Fibroblast of skin of right biceps (primary cell): ENCODE measurements at regions not wholly inside any gene's neighbourhood (a gene's known extent, or its start where the extent isn't known, plus 50 kb on each side); places are given as distances from the start of the nearest gene placed in this dataset.
"Not testable (repeated sequence)": the region's sequence is repeated elsewhere in the genome, so short reads cannot be mapped to it uniquely, and the experiment has no call there.

Source experiments
- DNase-seq: peaks from one replicate; pipeline ENCODE4 v3.0.0-alpha.2; 2013

GRCh38 chr21:35590284-35590683 is 470.0 kb downstream of the SETD4 start:
- not testable (repeated sequence) for DNase-seq

DNA sequence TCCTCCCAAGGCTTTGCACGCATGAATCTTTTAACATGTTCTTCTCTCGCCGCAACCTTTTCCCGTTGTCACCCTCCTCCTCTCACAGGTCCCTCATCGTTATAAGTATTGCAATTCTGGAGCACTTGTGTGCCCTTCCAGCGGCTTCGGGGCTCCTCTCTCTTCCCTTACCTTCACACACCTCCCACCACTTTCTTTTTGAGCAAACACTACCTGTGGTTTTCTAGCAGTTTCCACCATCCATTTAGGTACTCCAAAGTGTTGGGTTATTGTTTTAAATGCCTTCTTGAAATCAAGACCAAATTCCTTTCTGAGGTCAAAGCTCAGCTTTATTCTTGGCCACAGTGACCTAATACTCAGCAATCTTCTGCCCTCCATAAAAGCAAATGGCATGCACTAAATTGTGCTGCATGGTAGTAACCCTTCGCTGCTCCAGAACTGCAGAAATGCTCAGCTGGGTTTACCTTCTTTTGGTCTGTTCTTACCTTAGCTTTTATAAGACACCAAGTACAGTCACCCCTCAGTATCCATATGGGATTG is 472.4 kb downstream of the SETD4 start:
- DNase-seq: no peak

- no peak for DNase-seq
Measured at GRCh38 chr21:35586305-35586704, 474.0 kb downstream of the SETD4 start.

DNA sequence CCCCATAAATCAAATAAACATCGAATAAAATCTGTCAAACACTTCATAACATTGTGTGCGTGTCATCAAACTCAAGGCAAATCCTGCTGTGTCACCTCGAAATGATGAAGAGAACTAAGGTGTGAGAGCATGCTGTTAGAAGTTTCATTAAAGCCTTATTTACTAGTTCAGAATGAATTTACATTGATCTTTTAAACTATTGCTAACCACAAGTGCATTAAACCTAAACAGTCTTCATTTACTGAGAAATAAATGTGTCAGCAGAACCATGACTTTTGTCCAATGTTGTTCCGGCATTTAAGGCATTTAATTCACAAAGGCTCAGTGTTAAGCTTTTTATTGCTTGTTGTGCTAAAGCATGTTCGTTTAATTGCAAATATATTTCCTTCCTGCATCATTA is 474.4 kb downstream of the SETD4 start:
- DNase-seq: no peak

- DNase-seq: no peak
Measured at GRCh38 chr21:35585155-35585554, 475.2 kb downstream of the SETD4 start.

- DNase-seq: no peak
Measured at GRCh38 chr21:35583566-35584216, 476.6 kb downstream of the SETD4 start.

DNA sequence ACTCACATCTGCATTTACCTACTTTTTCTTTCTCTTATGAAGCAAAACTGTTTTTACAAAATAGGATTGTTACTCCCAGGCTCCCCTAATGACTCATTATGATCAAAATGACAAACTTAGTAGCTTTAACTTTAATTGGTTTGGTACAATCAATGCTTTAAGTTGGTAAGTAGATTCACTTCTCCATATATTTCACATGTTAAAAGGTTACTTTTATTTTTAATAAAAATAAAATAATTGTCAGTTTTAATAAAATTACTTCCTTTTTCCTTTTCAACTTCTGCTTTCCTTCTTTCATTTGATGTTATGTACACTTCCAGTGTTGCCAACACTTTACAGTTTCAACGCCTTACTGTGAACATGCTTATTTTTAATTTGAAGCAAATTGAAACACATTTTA is 477.6 kb downstream of the SETD4 start:
- DNase-seq: no peak

DNA sequence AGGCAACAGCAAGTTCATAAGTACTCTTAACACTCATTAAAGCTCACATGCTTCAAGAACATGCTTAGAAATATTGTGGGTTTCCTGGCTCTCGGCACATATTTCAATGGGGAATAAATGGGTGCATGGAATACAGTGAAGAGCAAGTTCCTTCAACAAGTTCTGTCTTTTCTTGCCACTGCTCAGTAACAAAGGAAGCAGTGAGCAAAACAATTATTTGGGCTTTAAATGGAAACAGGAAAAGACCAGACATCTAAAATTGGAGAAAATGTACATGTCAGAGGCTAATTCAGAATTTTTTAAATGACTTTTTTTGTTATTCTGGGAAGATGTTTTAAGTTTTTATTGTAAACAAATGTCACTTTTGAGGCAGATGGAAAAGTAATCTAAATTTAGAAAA is 478.7 kb downstream of the SETD4 start:
- no peak for DNase-seq

DNA sequence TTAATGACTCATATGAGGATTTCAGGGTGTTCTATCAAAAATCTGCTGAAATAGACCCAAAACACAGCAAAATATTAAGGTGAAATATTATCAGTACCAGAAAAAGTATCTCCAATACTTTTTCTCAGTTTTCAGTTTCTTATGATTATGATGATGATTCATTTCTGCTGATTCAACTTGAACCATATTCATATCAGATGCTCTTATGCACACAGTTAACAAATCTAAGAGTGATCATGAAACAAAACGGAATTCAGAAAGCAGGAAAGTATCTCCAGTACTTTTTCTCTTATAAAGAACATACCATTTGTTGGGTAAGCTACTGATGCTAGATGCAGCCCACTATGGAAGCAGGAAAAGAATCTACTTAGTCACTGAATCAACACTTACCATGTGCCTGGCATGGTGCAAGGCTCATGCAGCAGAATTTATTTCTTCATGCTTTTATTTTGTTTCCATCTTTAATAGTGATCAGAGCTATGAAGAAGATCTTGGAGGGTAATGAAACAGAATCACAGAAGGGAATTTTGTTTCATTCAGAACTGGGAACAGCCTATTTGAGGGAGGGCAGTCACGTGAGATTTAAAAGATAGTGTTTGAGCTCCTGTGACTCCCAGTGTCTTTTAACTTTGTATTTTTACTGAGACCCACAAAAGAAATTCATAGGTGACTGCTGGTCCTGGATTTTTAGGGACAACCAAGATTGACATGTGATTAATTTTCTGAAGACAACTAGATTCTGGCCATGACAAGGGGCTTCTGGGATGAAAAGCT is 480.6 kb downstream of the SETD4 start:
- DNase-seq: peak; percentile 46

GRCh38 chr21:35578831-35579471 is 481.4 kb downstream of the SETD4 start:
- peak; percentile 51 for DNase-seq

DNA sequence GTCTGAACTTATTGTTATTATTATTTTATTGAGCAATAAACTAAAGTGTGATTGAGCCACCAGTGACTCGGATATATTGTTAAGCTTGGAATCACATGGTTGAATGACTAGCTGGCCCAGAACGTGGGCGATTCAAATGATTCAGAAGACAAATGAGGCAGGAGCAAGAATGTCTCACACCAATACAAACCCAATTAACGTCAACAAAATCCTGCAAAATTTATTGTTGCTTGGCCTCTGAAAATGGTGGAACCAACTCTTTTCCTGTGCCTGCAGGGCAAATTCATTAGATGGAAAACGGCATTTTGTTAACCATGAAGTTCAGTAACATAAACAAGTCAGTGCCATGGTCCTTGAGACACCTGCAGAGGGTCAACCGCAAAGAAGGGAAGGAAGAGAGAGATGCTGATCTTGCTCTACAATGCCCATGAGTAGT is 482.0 kb downstream of the SETD4 start:
- DNase-seq: peak; percentile 94

DNA sequence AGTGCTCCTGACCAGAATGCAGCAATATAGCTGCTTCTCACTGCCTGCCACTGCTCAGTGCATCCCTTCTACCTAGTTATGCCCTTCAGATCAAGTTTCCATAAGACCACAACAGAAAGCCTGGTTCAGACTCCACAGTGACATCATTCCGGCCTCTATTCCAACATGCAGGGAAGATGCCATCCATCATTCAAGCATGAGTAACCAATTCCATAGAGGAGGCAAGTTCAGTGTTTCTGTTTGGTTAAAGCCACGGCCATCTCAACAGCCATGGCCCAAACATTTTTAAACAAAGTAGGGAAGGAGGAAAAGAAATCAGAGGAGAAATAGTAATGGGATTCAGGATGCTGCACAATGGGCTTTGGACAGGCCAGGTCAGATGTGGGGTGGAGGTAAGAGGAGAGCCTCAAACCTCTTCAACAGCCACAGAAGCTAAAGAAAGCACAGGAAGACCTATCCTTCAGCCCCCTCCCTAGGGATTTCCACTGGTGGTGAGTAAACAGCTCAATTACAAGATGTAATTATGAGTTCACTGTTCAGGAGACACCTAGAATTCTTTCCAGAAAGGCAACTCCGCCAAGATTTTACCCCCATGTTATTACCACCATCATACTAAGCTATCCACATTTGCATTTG is 484.9 kb downstream of the SETD4 start:
- peak; percentile 95 for DNase-seq

- peak; percentile 45 for DNase-seq
Measured at GRCh38 chr21:35573472-35574374, 486.6 kb downstream of the SETD4 start.

GRCh38 chr21:35571910-35572309 is 488.4 kb downstream of the SETD4 start:
- DNase-seq: no peak

DNA sequence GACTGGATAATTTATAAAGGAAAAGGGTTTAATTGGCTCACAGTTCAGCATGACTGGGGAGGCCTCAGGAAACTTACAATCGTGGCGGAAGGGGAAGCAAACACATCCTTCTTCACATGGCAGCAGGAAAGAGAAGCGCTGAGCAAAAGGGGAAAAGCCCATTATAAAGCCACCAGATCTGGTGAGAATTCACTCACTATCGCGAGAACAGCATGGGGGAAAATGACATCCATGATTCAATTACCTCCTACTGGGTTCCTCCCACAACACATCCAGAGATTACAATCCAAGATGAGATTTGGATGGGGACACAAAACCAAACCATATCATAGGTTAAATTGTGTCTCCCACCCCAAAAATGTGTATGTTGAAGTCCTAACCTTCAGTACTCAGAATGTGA is 491.7 kb downstream of the SETD4 start:
- DNase-seq: no peak

DNA sequence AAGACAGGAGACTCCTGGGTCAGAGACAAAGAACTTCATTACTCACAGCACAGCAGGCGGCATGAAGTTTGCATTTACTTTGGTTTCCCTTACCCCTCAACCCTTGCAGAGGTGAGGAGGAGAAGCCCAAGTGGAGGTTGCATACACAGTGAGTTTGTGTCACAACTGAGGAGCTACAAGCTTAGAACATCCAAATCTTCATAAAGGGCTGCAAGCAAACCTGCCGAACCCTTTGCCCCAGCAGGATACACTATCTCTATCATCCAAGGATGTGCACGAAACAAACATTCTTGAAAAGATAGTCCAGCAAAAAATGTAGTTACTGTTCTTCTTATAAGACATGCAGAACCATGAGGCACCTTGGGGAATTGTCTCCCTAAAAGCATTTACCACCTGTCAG is 493.5 kb downstream of the SETD4 start:
- DNase-seq: no peak

- peak; percentile 94 for DNase-seq
Measured at GRCh38 chr21:35565204-35565611, 495.1 kb downstream of the SETD4 start.

DNA sequence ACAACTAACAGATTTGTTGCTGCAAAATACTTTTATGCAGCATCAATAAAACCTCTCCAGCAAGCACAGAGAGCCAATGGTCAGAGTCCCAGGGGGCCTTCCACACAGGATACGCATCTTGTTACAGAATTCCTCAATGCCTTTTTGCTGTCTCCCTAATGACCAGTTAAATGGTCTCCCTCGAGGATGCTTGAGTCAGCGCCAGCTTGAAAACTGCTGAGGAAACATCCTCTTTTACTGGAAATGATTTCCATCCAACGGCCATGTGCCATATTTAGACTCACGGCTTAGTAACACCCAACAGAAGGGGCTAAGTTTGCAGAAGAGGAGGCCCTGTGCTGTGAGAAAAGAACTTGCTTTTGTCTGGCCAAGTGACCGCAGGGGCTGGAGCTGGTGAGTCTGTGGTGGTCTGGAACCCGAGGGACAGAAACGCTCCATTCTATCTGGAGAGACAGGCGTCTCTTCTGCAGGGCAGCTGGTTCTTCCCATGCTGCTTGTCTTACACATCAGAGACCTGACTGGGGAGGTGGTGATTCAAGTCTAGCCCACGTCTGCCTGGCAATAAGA is 496.4 kb downstream of the SETD4 start:
- peak; percentile 100 for DNase-seq

GRCh38 chr21:35562876-35563275 is 497.4 kb downstream of the SETD4 start:
- no peak for DNase-seq

GRCh38 chr21:35561116-35561515 is 499.2 kb downstream of the SETD4 start:
- DNase-seq: peak; percentile 40

DNA sequence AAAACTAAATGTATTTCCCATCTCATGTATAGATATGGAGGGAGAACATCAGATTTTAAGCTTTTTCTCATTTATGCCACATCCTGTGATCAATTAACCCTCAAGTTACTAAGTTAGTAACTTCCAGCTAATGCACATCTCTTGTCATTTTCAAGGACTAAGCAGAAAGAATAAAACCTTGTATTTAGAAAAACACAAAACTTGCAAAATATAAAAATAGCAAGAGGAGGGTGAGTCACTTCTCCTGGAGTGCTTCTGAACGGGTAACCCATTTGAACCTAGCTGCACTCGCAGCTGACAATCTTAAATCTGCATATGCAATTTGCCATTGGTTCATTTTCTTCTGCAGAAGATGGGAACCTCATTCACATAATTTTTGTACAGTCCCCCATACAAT is 500.5 kb downstream of the SETD4 start:
- peak; percentile 80 for DNase-seq
